Right lobe of liver (tissue), 6 donors: ENCODE measurements at regions not wholly inside any gene's neighbourhood (a gene's known extent, or its start where the extent isn't known, plus 50 kb on each side); places are given as distances from the start of the nearest gene placed in this dataset.

Experiments
- ATAC-seq, 4 donors: fragments of 200-7000 bp; cut with Tn5 transposase; one replicate each; pipeline ENCODE4 v1.9.1; 2020; ENCODE audit warnings: mild to moderate bottlenecking in 4 of 4, moderate library complexity in 4 of 4
- DNase-seq, 3 donors: peaks; one replicate each; pipeline ENCODE4 v3.0.0-alpha.2; 2020
- H3K27ac ChIP-seq, 3 donors: fragments of 200-600 bp; one replicate each; pipeline ENCODE4 v1.8.0; 2022
- H3K27me3 ChIP-seq, 2 donors: fragments of 200-600 bp; one replicate each; pipeline ENCODE4 v1.8.0; 2022
- H3K36me3 ChIP-seq, 4 donors: fragments of 200-600 bp; sonication (generic) in 1 of 4; one replicate each; pipeline versions ENCODE4 v1.5.1 to v1.8.0; 2017 to 2022; ENCODE audit warnings: control low read depth in 1 of 4
- H3K4me1 ChIP-seq, 4 donors: fragments of 200-600 bp; sonication (generic) in 1 of 4; one replicate each; pipeline versions ENCODE4 v1.5.1 to v1.8.0; 2017 to 2022; ENCODE audit warnings: control low read depth in 1 of 4
- H3K4me3 ChIP-seq, 3 donors: fragments of 200-600 bp; one replicate each; pipeline ENCODE4 v1.8.0; 2022
- H3K9me3 ChIP-seq, 4 donors: fragments of 200-600 bp; sonication (generic) in 1 of 4; one replicate each; pipeline versions ENCODE4 v1.5.1 to v1.8.0; 2017 to 2022; ENCODE audit warnings: control low read depth in 1 of 4
- CTCF ChIP-seq, 4 donors: fragments of 200-600 bp in 3 of 4; fragments of 450-650 bp in 1 of 4; IDR thresholded peaks; one replicate each; pipeline versions ENCODE4 v1.5.1 to v1.8.0; 2016 to 2022; ENCODE audit warnings: antibody characterized with exemption in 4 of 4, mild to moderate bottlenecking in 2 of 4
- POLR2A ChIP-seq: fragments of 450-650 bp; IDR thresholded peaks from one replicate; pipeline ENCODE4 v1.6.1; 2017; ENCODE audit warnings: antibody characterized with exemption, mild to moderate bottlenecking
- WGBS: methylation state at CpG from one replicate; pipeline ENCODE4 v1.1.6; 2018; ENCODE audit warnings: low coverage, low lambda C conversion rate; ENCODE audit not compliant: insufficient coverage; ENCODE audit errors: missing lambda C conversion rate; 5-methylcytosine and 5-hydroxymethylcytosine counted together
- intact Hi-C, 2 donors: fragments of 100-400 bp; cut with DNase I; formaldehyde crosslinking; loops; one replicate each; pipeline versions ENCODE4 v1.11.2 to v1.14.1; 2022
- donor health status: DM: no; HTN: yes; CAD: no.
- donor health status: DM: no; HTN: no; CAD: no.
- donor health status: DM: no; HTN: no; CAD: no.
- donor health status: DM: no; HTN: yes; CAD: no.
- donor health status: DM: no; HTN: yes; CAD: no.

- Histone ChIP-seq H3K27ac (no peak overlapping the region), H3K4me3 (no peak overlapping the region), H3K27me3 (no peaks in the 10 kb centered on the region), H3K36me3 (no peaks in the 10 kb centered on the region), H3K9me3 (no peaks in the 10 kb centered on the region), H3K4me1 (no peaks in the 10 kb centered on the region)
- DNase-seq, result no peak
- TF ChIP-seq POLR2A (no peak), CTCF (IDR thresholded peaks at IDR 0.05) (no peak)
- peak in 2 of 4 donors; percentile 63 to 69 for ATAC-seq
- WGBS, result 100% methylated on average over 1 of the region's 1 CpG
- intact Hi-C loops, result no loop called here
Observed at GRCh38 chrX:4150259-4150658, 436.8 kb upstream of the PRKX start.

- H3K27ac ChIP-seq, result no peak overlapping the region
- 31% methylated on average over 10 of the region's 10 CpGs for WGBS
- DNase-seq (no peak), ATAC-seq (no peak)
- no peak for TF ChIP-seq CTCF (IDR thresholded peaks at IDR 0.05)
- no peak for TF ChIP-seq POLR2A
- H3K36me3 ChIP-seq, result no peaks in the 10 kb centered on the region
- no peaks in the 10 kb centered on the region for H3K27me3 ChIP-seq
- H3K4me3 ChIP-seq, result no peak overlapping the region
- H3K9me3 ChIP-seq, result no peaks in the 10 kb centered on the region
- intact Hi-C loops, result no loop called here
- no peaks in the 10 kb centered on the region for H3K4me1 ChIP-seq
Observed at GRCh38 chrX:4129626-4130025, 416.2 kb upstream of the PRKX start.

- no peak overlapping the region for H3K4me3 ChIP-seq
- H3K4me1 ChIP-seq, result no peaks in the 10 kb centered on the region
- no peaks in the 10 kb centered on the region for H3K36me3 ChIP-seq
- TF ChIP-seq POLR2A (no peak), CTCF (IDR thresholded peaks at IDR 0.05) (no peak)
- H3K9me3 ChIP-seq, result no peaks in the 10 kb centered on the region
- WGBS, result 65% methylated on average over 8 of the region's 8 CpGs
- DNase-seq, result no peak
- no peaks in the 10 kb centered on the region for H3K27me3 ChIP-seq
- no peak overlapping the region for H3K27ac ChIP-seq
- intact Hi-C loops, result no loop called here
- no peak for ATAC-seq
Observed at GRCh38 chrX:4118666-4119530, 405.4 kb upstream of the PRKX start.

GRCh38 chrX:4110964-4111363 is 397.5 kb upstream of the PRKX start:
- no peak overlapping the region for H3K4me3 ChIP-seq
- no peaks in the 10 kb centered on the region for H3K36me3 ChIP-seq
- 34% methylated on average over 2 of the region's 2 CpGs for WGBS
- no peak for ATAC-seq
- no peak for DNase-seq
- no peaks in the 10 kb centered on the region for H3K27me3 ChIP-seq
- no peak overlapping the region for H3K27ac ChIP-seq
- no peaks in the 10 kb centered on the region for H3K4me1 ChIP-seq
- TF ChIP-seq CTCF (IDR thresholded peaks at IDR 0.05), result no peak
- no peak for TF ChIP-seq POLR2A
- intact Hi-C loops, result no loop called here
- H3K9me3 ChIP-seq, result no peaks in the 10 kb centered on the region
